Lower leg skin (tissue), 4 donors: ENCODE measurements at regions not wholly inside any gene's neighbourhood (a gene's known extent, or its start where the extent isn't known, plus 50 kb on each side); places are given as distances from the start of the nearest gene placed in this dataset.

Experiments
- DNase-seq, 2 donors: peaks; one replicate each; pipeline ENCODE4 v3.0.0-alpha.2; 2019; ENCODE audit warnings: low spot score in 2 of 2
- H3K4me3 ChIP-seq: fragments of 200-600 bp; sonication (generic); 2 replicates; pipeline ENCODE4 v1.5.1; 2017; ENCODE audit warnings: mild to moderate bottlenecking, low read depth; ENCODE audit not compliant: poor library complexity, severe bottlenecking
- POLR2A ChIP-seq, 2 donors: fragments of 450-650 bp; IDR thresholded peaks; one replicate each; pipeline ENCODE4 v1.6.1; 2016 to 2017; ENCODE audit warnings: antibody characterized with exemption in 2 of 2, mild to moderate bottlenecking in 1 of 2, moderate library complexity in 1 of 2
- WGBS, 2 donors: methylation state at CpG; one replicate each; pipeline ENCODE4 v1.1.5; 2018; 5-methylcytosine and 5-hydroxymethylcytosine counted together
- intact Hi-C: fragments of 100-400 bp; cut with DNase I; formaldehyde crosslinking; loops from one replicate; pipeline ENCODE4 v1.15.0; 2023; ENCODE audit warnings: low total_unique reads
- TF ChIP-seq, protein P1 (sequence below), 3 donors: fragments of 450-650 bp; IDR thresholded peaks; one replicate each; pipeline ENCODE4 v1.5.1; 2016; ENCODE audit warnings: antibody characterized with exemption in 3 of 3, mild to moderate bottlenecking in 3 of 3, moderate library complexity in 2 of 3

DNA sequence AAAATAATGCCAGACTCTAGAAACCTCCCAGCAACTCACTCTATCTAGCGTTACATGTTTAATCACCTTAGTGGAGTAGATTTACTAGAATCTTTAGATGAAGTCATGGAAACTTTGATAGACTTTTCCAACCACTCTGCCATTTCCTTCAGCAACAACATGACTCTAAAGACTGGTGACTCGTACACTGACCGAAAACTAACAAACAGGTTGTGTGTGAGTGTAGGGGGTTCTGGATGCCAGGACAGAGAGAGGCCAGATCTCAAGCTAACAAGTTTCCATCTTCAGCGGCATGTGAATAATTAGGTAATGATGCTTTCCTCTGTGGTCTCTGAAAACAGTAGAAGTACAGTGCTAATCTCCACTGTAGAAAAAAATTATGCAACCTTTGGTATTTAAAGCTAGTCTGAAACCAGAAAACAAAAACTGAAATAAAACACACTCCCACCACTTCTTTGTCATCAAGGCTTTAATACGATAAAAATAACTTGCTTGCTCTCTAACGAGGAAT is 286.4 kb downstream of the PRDM5 start:
- WGBS, 2 donors = 82 to 86% methylated on average over 6 of the region's 6 CpGs
- no peak for TF ChIP-seq POLR2A (IDR thresholded peaks at IDR 0.05)
- TF ChIP-seq, protein P1, sequence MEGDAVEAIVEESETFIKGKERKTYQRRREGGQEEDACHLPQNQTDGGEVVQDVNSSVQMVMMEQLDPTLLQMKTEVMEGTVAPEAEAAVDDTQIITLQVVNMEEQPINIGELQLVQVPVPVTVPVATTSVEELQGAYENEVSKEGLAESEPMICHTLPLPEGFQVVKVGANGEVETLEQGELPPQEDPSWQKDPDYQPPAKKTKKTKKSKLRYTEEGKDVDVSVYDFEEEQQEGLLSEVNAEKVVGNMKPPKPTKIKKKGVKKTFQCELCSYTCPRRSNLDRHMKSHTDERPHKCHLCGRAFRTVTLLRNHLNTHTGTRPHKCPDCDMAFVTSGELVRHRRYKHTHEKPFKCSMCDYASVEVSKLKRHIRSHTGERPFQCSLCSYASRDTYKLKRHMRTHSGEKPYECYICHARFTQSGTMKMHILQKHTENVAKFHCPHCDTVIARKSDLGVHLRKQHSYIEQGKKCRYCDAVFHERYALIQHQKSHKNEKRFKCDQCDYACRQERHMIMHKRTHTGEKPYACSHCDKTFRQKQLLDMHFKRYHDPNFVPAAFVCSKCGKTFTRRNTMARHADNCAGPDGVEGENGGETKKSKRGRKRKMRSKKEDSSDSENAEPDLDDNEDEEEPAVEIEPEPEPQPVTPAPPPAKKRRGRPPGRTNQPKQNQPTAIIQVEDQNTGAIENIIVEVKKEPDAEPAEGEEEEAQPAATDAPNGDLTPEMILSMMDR (IDR thresholded peaks at IDR 0.05) = no peak
- DNase-seq = no peak
- intact Hi-C loops = no loop called here
- no peak overlapping the region for H3K4me3 ChIP-seq

DNA sequence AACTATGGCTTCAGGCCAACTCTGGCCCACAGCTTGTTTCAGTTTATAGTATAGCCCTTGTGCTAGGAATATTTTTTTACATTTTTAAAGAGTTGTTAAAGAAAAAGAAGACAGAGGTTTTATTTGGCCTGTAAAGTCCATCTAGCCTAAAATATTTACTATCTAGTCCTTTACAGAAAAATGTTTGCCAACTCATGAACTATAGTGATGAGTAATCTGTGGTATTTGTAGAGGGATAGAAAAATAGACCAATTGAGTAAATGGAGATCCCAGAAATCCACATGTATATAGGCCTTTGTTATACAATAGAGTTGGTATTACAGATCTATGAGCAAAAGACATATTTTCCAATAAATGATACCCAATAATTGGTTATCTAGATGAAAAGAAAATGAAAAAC is 288.7 kb downstream of the PRDM5 start:
- H3K4me3 ChIP-seq = no peak overlapping the region
- no peak for DNase-seq
- intact Hi-C loops = no loop called here
- no peak for TF ChIP-seq POLR2A (IDR thresholded peaks at IDR 0.05)
- TF ChIP-seq, protein P1 (IDR thresholded peaks at IDR 0.05) = no peak

DNA sequence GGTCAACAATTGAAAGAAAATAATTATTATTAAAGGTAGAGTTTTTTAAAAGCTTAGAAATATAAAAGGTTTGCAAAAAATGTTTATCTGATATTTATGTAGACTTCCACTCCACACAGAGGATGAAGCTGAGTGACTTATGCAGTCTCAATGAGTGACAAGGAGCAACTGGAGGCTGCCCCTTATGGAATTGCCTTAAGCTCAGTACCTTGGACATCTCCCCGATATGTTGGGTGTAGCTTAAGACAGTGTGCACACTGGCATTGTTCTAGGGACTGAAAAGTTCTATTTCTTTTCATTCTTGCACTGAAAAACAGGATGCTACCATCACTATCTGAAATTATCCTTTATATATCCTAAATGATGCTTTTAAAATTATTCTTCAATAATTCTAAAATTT is 292.1 kb downstream of the PRDM5 start:
- H3K4me3 ChIP-seq = no peak overlapping the region
- intact Hi-C loops = no loop called here
- 88 to 89% methylated on average over 1 of the region's 1 CpG for WGBS, 2 donors
- DNase-seq = no peak
- no peak for TF ChIP-seq POLR2A (IDR thresholded peaks at IDR 0.05)
- TF ChIP-seq, protein P1 (IDR thresholded peaks at IDR 0.05) = no peak

DNA sequence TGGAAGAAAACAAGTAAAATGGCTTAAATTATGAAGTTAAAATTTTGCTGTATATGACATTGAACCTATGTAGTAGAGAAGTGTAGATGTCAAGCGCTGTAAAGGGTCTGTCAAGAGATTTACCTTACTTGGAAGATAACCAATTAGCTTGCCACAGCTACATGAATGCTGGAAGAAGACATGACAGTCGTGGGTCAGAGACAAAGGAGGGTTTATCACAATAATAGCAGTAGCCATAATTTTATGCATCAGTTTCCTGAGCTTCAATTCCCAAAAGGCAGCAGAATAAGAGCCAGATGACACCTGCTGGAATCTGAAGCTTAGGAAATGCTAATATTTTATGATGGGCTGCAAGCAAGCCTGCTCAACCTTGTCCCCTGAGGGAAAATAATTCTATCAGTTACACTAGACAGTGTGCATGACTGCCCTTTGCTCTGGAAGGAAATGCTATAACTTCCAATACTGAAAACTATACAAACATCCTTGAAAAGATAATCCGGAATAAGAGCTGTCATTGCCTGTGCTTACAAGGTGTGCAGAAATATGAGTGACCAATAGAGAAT is 292.9 kb downstream of the PRDM5 start:
- TF ChIP-seq POLR2A (IDR thresholded peaks at IDR 0.05) = no peak
- TF ChIP-seq, protein P1 (IDR thresholded peaks at IDR 0.05) = no peak
- intact Hi-C loops = no loop called here
- no peak overlapping the region for H3K4me3 ChIP-seq
- WGBS, 2 donors = 62 to 69% methylated on average over 3 of the region's 3 CpGs
- DNase-seq = no peak

DNA sequence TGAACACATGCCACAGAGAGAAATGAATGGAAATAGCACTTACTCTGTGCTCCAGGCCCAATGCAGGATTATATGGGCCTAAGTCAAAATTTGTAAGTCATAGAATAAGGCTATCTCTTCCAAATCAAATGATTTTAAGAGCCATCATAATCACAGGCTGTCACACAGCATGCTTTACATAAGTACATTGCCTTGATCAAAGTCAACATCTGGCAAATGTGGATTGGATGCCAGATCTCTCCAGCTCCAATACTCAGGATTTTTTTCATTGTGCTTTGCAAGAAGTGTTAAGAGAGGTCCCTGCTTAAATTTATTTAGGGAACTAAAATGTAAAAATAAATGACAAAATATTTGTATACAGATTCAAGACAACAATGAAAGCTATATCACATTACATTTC is 299.9 kb downstream of the PRDM5 start:
- no peak overlapping the region for H3K4me3 ChIP-seq
- no peak for DNase-seq
- no peak for TF ChIP-seq POLR2A (IDR thresholded peaks at IDR 0.05)
- TF ChIP-seq, protein P1 (IDR thresholded peaks at IDR 0.05) = no peak
- intact Hi-C loops = no loop called here

DNA sequence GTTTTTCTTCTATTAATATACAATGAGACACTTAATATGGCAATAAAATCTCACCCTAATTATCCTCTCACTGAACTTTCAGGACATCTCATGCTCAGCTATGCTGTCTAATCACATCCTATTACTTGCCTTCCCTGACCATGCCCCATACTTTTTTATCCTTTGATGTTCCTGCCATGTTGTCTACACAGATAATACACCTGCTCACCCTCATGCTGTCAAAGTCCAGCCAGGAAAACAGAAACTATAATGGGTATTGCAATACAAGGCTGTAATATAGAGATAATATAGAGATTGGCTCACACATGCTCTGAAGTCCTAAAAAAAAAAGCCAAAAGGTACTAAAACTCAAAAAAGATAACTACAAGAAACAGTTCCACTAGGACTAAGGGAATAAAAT is 305.4 kb downstream of the PRDM5 start:
- no peak for DNase-seq
- TF ChIP-seq, protein P1 (IDR thresholded peaks at IDR 0.05) = no peak
- no peak for TF ChIP-seq POLR2A (IDR thresholded peaks at IDR 0.05)
- no peak overlapping the region for H3K4me3 ChIP-seq
- intact Hi-C loops = no loop called here
